Common myeloid progenitor, CD34-positive (primary cell): ENCODE measurements at regions not wholly inside any gene's neighbourhood (a gene's known extent, or its start where the extent isn't known, plus 50 kb on each side); places are given as distances from the start of the nearest gene placed in this dataset.

Source experiments
- CTCF ChIA-PET: fragments of 350-600 bp; sonication (Branson Sonifier 250); formaldehyde crosslinking; loops from one replicate; lab custom pipeline; 2021; ENCODE audit warnings: antibody characterized with exemption; lab: Charles Lee
- POLR2A ChIA-PET: fragments of 350-600 bp; sonication (Branson Sonifier 250); formaldehyde crosslinking; loops from one replicate; lab custom pipeline; 2021; ENCODE audit warnings: antibody characterized with exemption; lab: Charles Lee
- DNase-seq, 3 donors: peaks; one replicate each; pipeline versions ENCODE4 v3.0.0 to v3.0.0-alpha.2; 2013
- H3K27ac ChIP-seq, 2 experiments: 1 replicate in 1 of 2; 2 replicates in 1 of 2; pipeline ENCODE4 v1.7.0; 2013; ENCODE audit warnings: inconsistent platforms in 2 of 2, low read length in 2 of 2, mild to moderate bottlenecking in 2 of 2, low read depth in 1 of 2, moderate library complexity in 1 of 2; ENCODE audit not compliant: severe bottlenecking in 2 of 2, insufficient read depth in 1 of 2, poor library complexity in 1 of 2
- H3K27me3 ChIP-seq, 5 experiments: replicated peaks in 2 of 5; 1 replicate in 3 of 5; 2 replicates in 2 of 5; pipeline versions ENCODE4 v1.6.1 to v1.7.0; 2013; ENCODE audit warnings: low read length in 4 of 5, mild to moderate bottlenecking in 2 of 5, moderate library complexity in 2 of 5, inconsistent platforms in 1 of 5; ENCODE audit not compliant: insufficient read depth in 5 of 5, control insufficient read depth in 4 of 5
- H3K36me3 ChIP-seq, 4 experiments: 1 replicate in 2 of 4; 2 replicates in 2 of 4; pipeline versions ENCODE4 v1.6.1 to v1.7.0; 2013; ENCODE audit warnings: low read length in 3 of 4, control low read depth in 1 of 4, mild to moderate bottlenecking in 1 of 4; ENCODE audit not compliant: control insufficient read depth in 4 of 4, insufficient read depth in 4 of 4
- H3K4me1 ChIP-seq, 4 experiments: 1 replicate in 3 of 4; 2 replicates in 1 of 4; pipeline versions ENCODE4 v1.6.1 to v1.7.1; 2013; ENCODE audit warnings: low read length in 3 of 4, mild to moderate bottlenecking in 3 of 4, control low read depth in 1 of 4, inconsistent platforms in 1 of 4, moderate library complexity in 1 of 4; ENCODE audit not compliant: control insufficient read depth in 4 of 4, insufficient read depth in 4 of 4; ENCODE audit errors: control extremely low read depth in 1 of 4
- H3K4me3 ChIP-seq, 7 experiments: 1 replicate in 4 of 7; 2 replicates in 3 of 7; pipeline versions ENCODE4 v1.5.1 to v1.7.0; 2013; ENCODE audit warnings: mild to moderate bottlenecking in 7 of 7, low read length in 6 of 7, moderate library complexity in 6 of 7, inconsistent platforms in 2 of 7, low read depth in 2 of 7, control low read depth in 1 of 7; ENCODE audit not compliant: insufficient read depth in 4 of 7, control insufficient read depth in 1 of 7; ENCODE audit errors: extremely low read depth in 1 of 7
- H3K9me3 ChIP-seq, 5 experiments: 1 replicate in 4 of 5; 2 replicates in 1 of 5; pipeline versions ENCODE4 v1.6.1 to v1.7.1; 2013; ENCODE audit warnings: low read length in 4 of 5, mild to moderate bottlenecking in 2 of 5, inconsistent platforms in 1 of 5, low read depth in 1 of 5, moderate library complexity in 1 of 5; ENCODE audit not compliant: control insufficient read depth in 4 of 5, insufficient read depth in 2 of 5; ENCODE audit errors: control extremely low read depth in 1 of 5
- WGBS: methylation state at CpG from one replicate; pipeline ENCODE4 v1.1.5; 2013; ENCODE audit not compliant: insufficient coverage; 5-methylcytosine and 5-hydroxymethylcytosine counted together

GRCh38 chr10:46236546-46236887 is 50.3 kb upstream of the ANTXRL start:
- ChIA-PET CTCF (interaction anchor here (7.9 kb wide), 1 partner anchor 9 kb away, joined by 45 read pairs; no protein-coding TSS in a partner anchor), POLR2A (no interaction called here)
- Histone ChIP-seq H3K27ac (no peak overlapping the region), H3K4me1 (no peaks in the 10 kb centered on the region), H3K4me3 (no peak overlapping the region), H3K36me3 (no peaks in the 10 kb centered on the region), H3K27me3 (no peaks in the 10 kb centered on the region), H3K9me3 (peaks cover 0 to 7% (median 0%) of the 10 kb centered on the region in 5 experiments)
- no peak for DNase-seq
- 93% methylated on average over 1 of the region's 2 CpGs for WGBS

DNA sequence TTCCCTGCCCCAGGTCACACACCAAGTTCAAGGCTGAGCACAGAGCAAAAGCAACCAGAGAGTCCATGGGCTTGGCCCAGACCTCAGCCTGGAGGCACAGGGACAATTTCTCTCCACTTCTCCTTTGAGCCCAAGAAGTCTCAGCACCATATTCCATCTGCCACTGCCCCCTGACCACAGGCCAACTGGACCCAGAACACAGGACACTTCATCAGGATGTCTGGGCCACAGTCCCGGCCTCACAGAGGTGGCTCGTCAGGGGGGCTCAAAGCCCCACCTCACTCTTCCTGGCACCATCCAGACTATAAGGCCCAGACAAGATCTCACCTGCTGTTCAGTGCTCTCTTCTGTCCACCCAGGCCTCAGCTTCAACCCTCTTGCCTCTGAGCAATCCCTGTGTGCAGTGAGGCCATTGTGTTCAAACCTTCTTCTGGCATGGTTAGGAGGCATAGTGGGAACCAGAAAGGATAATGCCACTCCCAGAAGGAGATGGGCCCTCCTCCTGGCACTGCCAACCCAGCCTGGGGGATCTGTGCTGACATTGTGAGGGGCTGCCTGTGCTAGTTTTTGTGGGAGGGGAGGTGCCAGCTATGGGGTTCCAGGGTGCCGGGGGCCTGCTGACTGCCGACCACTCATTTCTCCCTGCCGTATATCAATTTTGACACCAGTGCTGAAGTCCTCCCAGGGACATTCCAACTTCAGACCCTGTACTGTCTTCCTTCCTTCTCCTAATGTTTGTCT is 49.7 kb upstream of the ANTXRL start:
- ChIA-PET POLR2A (no interaction called here), CTCF (interaction anchor here (7.9 kb wide), 1 partner anchor 9 kb away, joined by 45 read pairs; no protein-coding TSS in a partner anchor)
- no peak overlapping the region for H3K27ac ChIP-seq
- no peak overlapping the region for H3K4me3 ChIP-seq
- no peak for DNase-seq
- H3K36me3 ChIP-seq = no peaks in the 10 kb centered on the region
- WGBS = 86% methylated on average over 5 of the region's 5 CpGs
- no peaks in the 10 kb centered on the region for H3K4me1 ChIP-seq
- no peaks in the 10 kb centered on the region for H3K27me3 ChIP-seq
- H3K9me3 ChIP-seq = peaks cover 0 to 8% (median 3%) of the 10 kb centered on the region in 5 experiments
